ENCODE measurements at regions not wholly inside any gene's neighbourhood (a gene's known extent, or its start where the extent isn't known, plus 50 kb on each side); places are given as distances from the start of the nearest gene placed in this dataset.

GRCh38 chr3:22308871-22309270 is 557.9 kb upstream of the ZNF385D start:
- in situ Hi-C loops (cut with HindIII; ENCODE audit: low pct_unique_long_range_greater_than_20kb, low sequenced_read_pairs) = no loop called here
- DNase-seq (ENCODE audit: low read depth, low spot score) = no peak

GRCh38 chr3:22315925-22316324 is 564.9 kb upstream of the ZNF385D start:
- DNase-seq (ENCODE audit: low read depth, low spot score) = no peak
- in situ Hi-C loops (cut with HindIII; ENCODE audit: low pct_unique_long_range_greater_than_20kb, low sequenced_read_pairs) = no loop called here

GRCh38 chr3:22318325-22318724 is 567.3 kb upstream of the ZNF385D start:
- in situ Hi-C loops (cut with HindIII; ENCODE audit: low pct_unique_long_range_greater_than_20kb, low sequenced_read_pairs) = no loop called here
- DNase-seq (ENCODE audit: low read depth, low spot score) = no peak

- no peak for DNase-seq (ENCODE audit: low read depth, low spot score)
- in situ Hi-C loops (cut with HindIII; ENCODE audit: low pct_unique_long_range_greater_than_20kb, low sequenced_read_pairs) = no loop called here
Observed at GRCh38 chr3:22319446-22319845, 568.4 kb upstream of the ZNF385D start.

- no peak for DNase-seq (ENCODE audit: low read depth, low spot score)
- in situ Hi-C loops (cut with HindIII; ENCODE audit: low pct_unique_long_range_greater_than_20kb, low sequenced_read_pairs) = no loop called here
Observed at GRCh38 chr3:22322861-22323260, 571.9 kb upstream of the ZNF385D start.

- no peak for DNase-seq (ENCODE audit: low read depth, low spot score)
- in situ Hi-C loops (cut with HindIII; ENCODE audit: low pct_unique_long_range_greater_than_20kb, low sequenced_read_pairs) = no loop called here
Observed at GRCh38 chr3:22326305-22326704, 575.3 kb upstream of the ZNF385D start.

GRCh38 chr3:22334996-22335395 is 584.0 kb upstream of the ZNF385D start:
- in situ Hi-C loops (cut with HindIII; ENCODE audit: low pct_unique_long_range_greater_than_20kb, low sequenced_read_pairs) = no loop called here
- no peak for DNase-seq (ENCODE audit: low read depth, low spot score)

GRCh38 chr3:22349215-22349851 is 598.3 kb upstream of the ZNF385D start:
- no peak for DNase-seq (ENCODE audit: low read depth, low spot score)
- in situ Hi-C loops (cut with HindIII; ENCODE audit: low pct_unique_long_range_greater_than_20kb, low sequenced_read_pairs) = no loop called here

GRCh38 chr3:22351806-22352205 is 600.8 kb upstream of the ZNF385D start:
- DNase-seq (ENCODE audit: low read depth, low spot score) = no peak
- in situ Hi-C loops (cut with HindIII; ENCODE audit: low pct_unique_long_range_greater_than_20kb, low sequenced_read_pairs) = no loop called here

- in situ Hi-C loops (cut with HindIII; ENCODE audit: low pct_unique_long_range_greater_than_20kb, low sequenced_read_pairs) = no loop called here
- no peak for DNase-seq (ENCODE audit: low read depth, low spot score)
Observed at GRCh38 chr3:22353126-22353525, 602.1 kb upstream of the ZNF385D start.

- DNase-seq (ENCODE audit: low read depth, low spot score) = no peak
- in situ Hi-C loops (cut with HindIII; ENCODE audit: low pct_unique_long_range_greater_than_20kb, low sequenced_read_pairs) = no loop called here
Observed at GRCh38 chr3:22358334-22358733, 607.3 kb upstream of the ZNF385D start.

GRCh38 chr3:22360164-22360563 is 609.2 kb upstream of the ZNF385D start:
- no peak for DNase-seq (ENCODE audit: low read depth, low spot score)

GRCh38 chr3:22360970-22361369 is 610.0 kb upstream of the ZNF385D start:
- DNase-seq (ENCODE audit: low read depth, low spot score) = no peak
- in situ Hi-C loops (cut with HindIII; ENCODE audit: low pct_unique_long_range_greater_than_20kb, low sequenced_read_pairs) = no loop called here

More at GRCh38 chr3:22360164-22360563, 609.2 kb upstream of the ZNF385D start:
- in situ Hi-C loops (cut with HindIII; ENCODE audit: low pct_unique_long_range_greater_than_20kb, low sequenced_read_pairs) = no loop called here

GRCh38 chr3:22361521-22361920 is 610.5 kb upstream of the ZNF385D start:
- DNase-seq (ENCODE audit: low read depth, low spot score) = no peak
- in situ Hi-C loops (cut with HindIII; ENCODE audit: low pct_unique_long_range_greater_than_20kb, low sequenced_read_pairs) = no loop called here

- in situ Hi-C loops (cut with HindIII; ENCODE audit: low pct_unique_long_range_greater_than_20kb, low sequenced_read_pairs) = no loop called here
- DNase-seq (ENCODE audit: low read depth, low spot score) = no peak
Observed at GRCh38 chr3:22364851-22365250, 613.8 kb upstream of the ZNF385D start.

- DNase-seq (ENCODE audit: low read depth, low spot score) = no peak
- in situ Hi-C loops (cut with HindIII; ENCODE audit: low pct_unique_long_range_greater_than_20kb, low sequenced_read_pairs) = no loop called here
Observed at GRCh38 chr3:22366781-22367180, 615.8 kb upstream of the ZNF385D start.

- no peak for DNase-seq (ENCODE audit: low read depth, low spot score)
- in situ Hi-C loops (cut with HindIII; ENCODE audit: low pct_unique_long_range_greater_than_20kb, low sequenced_read_pairs) = no loop called here
Observed at GRCh38 chr3:22371036-22371435, 620.0 kb upstream of the ZNF385D start.

GRCh38 chr3:22371607-22372291 is 620.7 kb upstream of the ZNF385D start:
- in situ Hi-C loops (cut with HindIII; ENCODE audit: low pct_unique_long_range_greater_than_20kb, low sequenced_read_pairs) = no loop called here
- DNase-seq (ENCODE audit: low read depth, low spot score) = no peak

GRCh38 chr3:22372292-22373062 is 621.5 kb upstream of the ZNF385D start:
- in situ Hi-C loops (cut with HindIII; ENCODE audit: low pct_unique_long_range_greater_than_20kb, low sequenced_read_pairs) = no loop called here
- no peak for DNase-seq (ENCODE audit: low read depth, low spot score)

Measured in SK-MEL-5 (cell line).